Sigmoid colon (tissue), 6 donors: ENCODE measurements at regions not wholly inside any gene's neighbourhood (a gene's known extent, or its start where the extent isn't known, plus 50 kb on each side); places are given as distances from the start of the nearest gene placed in this dataset.

Experiments
- DNase-seq: peaks from one replicate; pipeline ENCODE4 v3.0.0-alpha.2; 2019
- H3K27ac ChIP-seq, 4 donors: fragments of 200-600 bp; sonication (generic); one replicate each; pipeline ENCODE4 v1.5.1; 2016 to 2019; ENCODE audit warnings: mild to moderate bottlenecking in 1 of 4
- H3K27me3 ChIP-seq, 3 donors: fragments of 200-600 bp; sonication (generic); one replicate each; pipeline ENCODE4 v1.5.1; 2019; ENCODE audit warnings: mild to moderate bottlenecking in 1 of 3
- H3K36me3 ChIP-seq, 4 donors: fragments of 200-600 bp; sonication (generic); one replicate each; pipeline ENCODE4 v1.5.1; 2016 to 2019
- H3K4me1 ChIP-seq, 4 donors: fragments of 200-600 bp; sonication (generic); one replicate each; pipeline ENCODE4 v1.5.1; 2017 to 2019
- H3K4me3 ChIP-seq, 4 donors: fragments of 200-600 bp; sonication (generic); one replicate each; pipeline ENCODE4 v1.5.1; 2017 to 2019; ENCODE audit warnings: mild to moderate bottlenecking in 2 of 4, moderate library complexity in 1 of 4
- H3K9me3 ChIP-seq, 4 donors: fragments of 200-600 bp in 3 of 4; sonication (generic) in 3 of 4; one replicate each; pipeline versions ENCODE4 v1.5.1 to v1.6.1; 2013 to 2019
- CTCF ChIP-seq, 4 experiments: fragments of 450-650 bp in 3 of 4; fragments of 200-600 bp in 1 of 4; IDR thresholded peaks; one replicate each; pipeline ENCODE4 v1.5.1; 2016 to 2019; ENCODE audit warnings: antibody characterized with exemption in 4 of 4, mild to moderate bottlenecking in 3 of 4, moderate library complexity in 2 of 4
- EP300 ChIP-seq, 4 donors: sonication (generic); formaldehyde crosslinking; IDR thresholded peaks; one replicate each; pipeline ENCODE4 v1.6.1; 2017; ENCODE audit warnings: antibody characterized with exemption in 4 of 4
- POLR2A ChIP-seq, 2 donors: fragments of 450-650 bp; IDR thresholded peaks; one replicate each; pipeline ENCODE4 v1.6.1; 2016; ENCODE audit warnings: antibody characterized with exemption in 2 of 2, mild to moderate bottlenecking in 2 of 2, moderate library complexity in 2 of 2
- POLR2AphosphoS5 ChIP-seq, 4 donors: sonication (generic); formaldehyde crosslinking; IDR thresholded peaks; one replicate each; pipeline ENCODE4 v1.6.1; 2017; ENCODE audit warnings: antibody characterized with exemption in 4 of 4
- WGBS, 2 donors: extraction: QIAGEN DNeasy Blood & Tissue Kit; methylation state at CpG; one replicate each; pipeline ENCODE4 v1.1.7; 2013; 5-methylcytosine and 5-hydroxymethylcytosine counted together
- intact Hi-C: fragments of 100-400 bp; cut with DNase I; formaldehyde crosslinking; loops from one replicate; pipeline ENCODE4 v1.15.1; 2023
- donor health status: healthy with polysubstance abuse.
- donor health status: healthy.

GRCh38 chr9:546797-547223 is 294.7 kb upstream of the DMRT1 start:
- TF ChIP-seq EP300 (IDR thresholded peaks at IDR 0.05) (no peak), CTCF (IDR thresholded peaks at IDR 0.05) (peak in 3 of 4 experiments; percentile 15 to 27 (median 23)), POLR2AphosphoS5 (IDR thresholded peaks at IDR 0.05) (peak in 2 of 4 donors; percentile 11 to 29), POLR2A (IDR thresholded peaks at IDR 0.05) (no peak)
- Histone ChIP-seq H3K36me3 (no peaks in the 10 kb centered on the region), H3K9me3 (no peaks in the 10 kb centered on the region), H3K27me3 (no peaks in the 10 kb centered on the region), H3K27ac (peak overlapping the region; percentile 36 to 57 (median 40)), H3K4me3 (peak overlapping the region in 1 of 4 donors; percentile 9), H3K4me1 (peaks cover 0 to 21% (median 14%) of the 10 kb centered on the region in 4 donors)
- no peak for DNase-seq
- WGBS, 2 donors, result 22 to 42% methylated on average over 3 of the region's 3 CpGs
- intact Hi-C loops, result loop anchor here (5.0 to 10.0 kb wide), 2 partner anchors 40 to 82 kb away; no protein-coding TSS in a partner anchor

- no peak for DNase-seq
- Histone ChIP-seq H3K4me3 (peak overlapping the region in 1 of 4 donors; percentile 9), H3K27ac (peak overlapping the region; percentile 36 to 46 (median 40)), H3K27me3 (no peaks in the 10 kb centered on the region), H3K4me1 (peaks cover 0 to 21% (median 14%) of the 10 kb centered on the region in 4 donors), H3K36me3 (no peaks in the 10 kb centered on the region), H3K9me3 (no peaks in the 10 kb centered on the region)
- intact Hi-C loops, result loop anchor here (5.0 to 10.0 kb wide), 2 partner anchors 40 to 83 kb away; no protein-coding TSS in a partner anchor
- 59 to 76% methylated on average over 5 of the region's 5 CpGs for WGBS, 2 donors
- TF ChIP-seq POLR2A (IDR thresholded peaks at IDR 0.05) (no peak), EP300 (IDR thresholded peaks at IDR 0.05) (no peak), POLR2AphosphoS5 (IDR thresholded peaks at IDR 0.05) (no peak), CTCF (IDR thresholded peaks at IDR 0.05) (no peak)
Observed at GRCh38 chr9:547314-547713, 294.2 kb upstream of the DMRT1 start.

- Histone ChIP-seq H3K27ac (no peak overlapping the region), H3K9me3 (no peaks in the 10 kb centered on the region), H3K36me3 (no peaks in the 10 kb centered on the region), H3K4me3 (no peak overlapping the region), H3K27me3 (no peaks in the 10 kb centered on the region), H3K4me1 (peaks cover 0 to 21% (median 14%) of the 10 kb centered on the region in 4 donors)
- no peak for DNase-seq
- WGBS, 2 donors, result 28 to 63% methylated on average over 12 of the region's 12 CpGs
- no peak for TF ChIP-seq POLR2A (IDR thresholded peaks at IDR 0.05)
- no peak for TF ChIP-seq EP300 (IDR thresholded peaks at IDR 0.05)
- no peak for TF ChIP-seq CTCF (IDR thresholded peaks at IDR 0.05)
- TF ChIP-seq POLR2AphosphoS5 (IDR thresholded peaks at IDR 0.05), result no peak
- intact Hi-C loops, result loop anchor here (5.0 to 10.0 kb wide), 2 partner anchors 42 to 85 kb away; no protein-coding TSS in a partner anchor
Observed at GRCh38 chr9:549455-549997, 292.0 kb upstream of the DMRT1 start.

GRCh38 chr9:550333-550732 is 291.2 kb upstream of the DMRT1 start:
- H3K36me3 ChIP-seq, result no peaks in the 10 kb centered on the region
- H3K27me3 ChIP-seq, result no peaks in the 10 kb centered on the region
- peaks cover 0 to 21% (median 14%) of the 10 kb centered on the region in 4 donors for H3K4me1 ChIP-seq
- DNase-seq, result no peak
- no peak overlapping the region for H3K4me3 ChIP-seq
- intact Hi-C loops, result no loop called here
- TF ChIP-seq POLR2AphosphoS5 (IDR thresholded peaks at IDR 0.05), result no peak
- no peak for TF ChIP-seq CTCF (IDR thresholded peaks at IDR 0.05)
- TF ChIP-seq EP300 (IDR thresholded peaks at IDR 0.05), result no peak
- no peak for TF ChIP-seq POLR2A (IDR thresholded peaks at IDR 0.05)
- H3K27ac ChIP-seq, result no peak overlapping the region
- H3K9me3 ChIP-seq, result no peaks in the 10 kb centered on the region
- 27 to 71% methylated on average over 8 of the region's 8 CpGs for WGBS, 2 donors
